Osteoblast (primary cell): ENCODE measurements at regions not wholly inside any gene's neighbourhood (a gene's known extent, or its start where the extent isn't known, plus 50 kb on each side); places are given as distances from the start of the nearest gene placed in this dataset.

ENCODE experiments used
- DNase-seq: peaks from one replicate; pipeline ENCODE4 v3.0.0; 2011; ENCODE audit warnings: low spot score, mixed read lengths; ENCODE audit not compliant: insufficient read length; ENCODE audit errors: missing footprints
- H2AFZ ChIP-seq: 2 replicates; pipeline ENCODE4 v1.6.0; 2011; ENCODE audit warnings: mild to moderate bottlenecking, low read length
- H3K27ac ChIP-seq: 2 replicates; pipeline ENCODE4 v1.5.1; 2011; ENCODE audit warnings: mild to moderate bottlenecking, low read depth, low read length, moderate library complexity
- H3K27me3 ChIP-seq: 2 replicates; pipeline ENCODE4 v1.6.0; 2012; ENCODE audit warnings: mild to moderate bottlenecking, control low read depth, inconsistent platforms, low read length, moderate library complexity; ENCODE audit not compliant: insufficient read depth
- H3K36me3 ChIP-seq: 2 replicates; pipeline ENCODE4 v1.5.1; 2011; ENCODE audit warnings: mild to moderate bottlenecking, low read length, control low read depth, moderate library complexity; ENCODE audit not compliant: insufficient read depth
- H3K4me1 ChIP-seq: 2 replicates; pipeline ENCODE4 v1.5.1; 2011; ENCODE audit warnings: mild to moderate bottlenecking, low read length, control low read depth, moderate library complexity; ENCODE audit not compliant: insufficient read depth
- H3K4me2 ChIP-seq: 2 replicates; pipeline ENCODE4 v1.6.0; 2011; ENCODE audit warnings: mild to moderate bottlenecking, low read length; ENCODE audit not compliant: insufficient read depth
- H3K4me3 ChIP-seq: fragments of 200-600 bp; sonication (generic); 3 replicates; pipeline ENCODE4 v1.5.1; 2012; ENCODE audit warnings: mild to moderate bottlenecking, low read length, inconsistent platforms; ENCODE audit not compliant: insufficient read depth
- H3K79me2 ChIP-seq: 2 replicates; pipeline ENCODE4 v1.6.0; 2012; ENCODE audit warnings: mild to moderate bottlenecking, low read length, control low read depth, inconsistent platforms; ENCODE audit not compliant: insufficient read depth
- H3K9me3 ChIP-seq: 2 replicates; pipeline ENCODE4 v1.5.1; 2011; ENCODE audit warnings: low read depth, low read length, control low read depth
- H4K20me1 ChIP-seq: 2 replicates; pipeline ENCODE4 v1.6.0; 2012; ENCODE audit warnings: mild to moderate bottlenecking, low read length, control low read depth; ENCODE audit not compliant: insufficient read depth
- CTCF ChIP-seq: IDR thresholded peaks from 2 replicates; pipeline ENCODE4 v1.5.1; 2011; ENCODE audit warnings: mild to moderate bottlenecking, low read depth, low read length, moderate library complexity; ENCODE audit errors: extremely low read depth

- Histone ChIP-seq H3K27me3 (no peaks in the 10 kb centered on the region), H2AFZ (no peak overlapping the region), H4K20me1 (no peaks in the 10 kb centered on the region), H3K36me3 (no peaks in the 10 kb centered on the region), H3K9me3 (no peaks in the 10 kb centered on the region), H3K4me3 (no peak overlapping the region), H3K4me2 (no peak overlapping the region), H3K79me2 (no peaks in the 10 kb centered on the region), H3K4me1 (no peaks in the 10 kb centered on the region), H3K27ac (no peak overlapping the region)
- no peak for TF ChIP-seq CTCF
- no peak for DNase-seq
Observed at GRCh38 chr6:76817429-76817828, 645.9 kb downstream of the HTR1B start.

GRCh38 chr6:76814496-76815458 is 648.5 kb downstream of the HTR1B start:
- no peaks in the 10 kb centered on the region for H3K4me1 ChIP-seq
- H3K79me2 ChIP-seq, result no peaks in the 10 kb centered on the region
- no peak overlapping the region for H3K4me2 ChIP-seq
- H3K36me3 ChIP-seq, result no peaks in the 10 kb centered on the region
- TF ChIP-seq CTCF, result no peak
- H2AFZ ChIP-seq, result no peak overlapping the region
- H3K9me3 ChIP-seq, result no peaks in the 10 kb centered on the region
- no peak overlapping the region for H3K4me3 ChIP-seq
- no peaks in the 10 kb centered on the region for H4K20me1 ChIP-seq
- DNase-seq, result peak; percentile 64
- no peak overlapping the region for H3K27ac ChIP-seq
- H3K27me3 ChIP-seq, result no peaks in the 10 kb centered on the region

DNA sequence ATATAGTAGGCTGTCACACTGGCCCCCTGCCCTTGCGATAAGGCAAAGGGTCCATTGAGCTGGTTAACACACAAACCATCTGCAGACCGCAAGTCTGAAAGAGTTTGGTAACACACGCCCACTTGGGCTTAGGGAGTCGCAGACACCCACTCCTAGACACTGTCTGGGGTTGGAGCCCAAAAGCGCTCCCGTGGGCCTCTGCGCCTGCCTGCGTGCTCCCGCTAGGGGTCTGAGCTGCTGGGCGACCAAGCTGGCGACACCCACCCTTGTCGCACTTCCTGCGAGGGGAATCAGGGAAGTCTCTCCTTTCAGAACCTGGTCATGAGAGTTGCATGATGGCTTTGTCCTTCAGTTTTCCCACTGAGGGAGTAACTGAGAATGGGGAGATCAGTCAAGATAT is 653.0 kb downstream of the HTR1B start:
- Histone ChIP-seq H3K9me3 (no peaks in the 10 kb centered on the region), H3K4me1 (no peaks in the 10 kb centered on the region), H3K4me2 (no peak overlapping the region), H3K27ac (no peak overlapping the region), H2AFZ (no peak overlapping the region), H3K4me3 (no peak overlapping the region), H4K20me1 (no peaks in the 10 kb centered on the region), H3K36me3 (no peaks in the 10 kb centered on the region), H3K27me3 (no peaks in the 10 kb centered on the region), H3K79me2 (no peaks in the 10 kb centered on the region)
- TF ChIP-seq CTCF, result no peak
- DNase-seq, result peak; percentile 4

DNA sequence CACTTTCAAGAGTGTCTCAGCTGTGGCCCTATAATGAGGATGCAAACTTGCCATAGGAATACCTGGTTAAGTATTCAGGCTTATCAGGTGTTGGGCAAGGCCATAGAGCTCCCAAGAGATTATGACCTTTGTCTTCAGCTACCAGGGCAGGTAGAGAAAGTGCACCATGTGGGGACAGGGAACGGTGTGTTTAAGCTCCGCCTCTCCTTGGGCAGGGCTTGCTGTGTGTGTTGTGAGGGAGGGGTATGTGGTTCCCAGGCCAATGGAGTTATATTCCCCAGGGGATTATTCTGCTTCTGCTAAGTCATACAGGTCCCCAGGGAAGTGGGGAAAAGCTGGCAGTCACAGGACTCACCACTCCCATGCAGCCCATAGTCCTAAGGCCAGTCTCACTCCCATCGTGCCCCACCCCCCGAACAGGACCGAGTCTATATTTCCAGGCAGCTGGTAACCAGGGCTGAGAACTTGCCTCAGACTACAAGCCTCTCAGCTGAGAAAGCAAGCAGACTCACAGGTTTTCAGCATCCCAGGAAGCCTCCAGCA is 660.2 kb downstream of the HTR1B start:
- Histone ChIP-seq H3K27me3 (no peaks in the 10 kb centered on the region), H3K4me2 (no peak overlapping the region), H4K20me1 (no peaks in the 10 kb centered on the region), H3K9me3 (no peaks in the 10 kb centered on the region), H3K4me1 (no peaks in the 10 kb centered on the region), H3K27ac (no peak overlapping the region), H3K79me2 (no peaks in the 10 kb centered on the region), H3K4me3 (no peak overlapping the region), H2AFZ (no peak overlapping the region), H3K36me3 (no peaks in the 10 kb centered on the region)
- no peak for TF ChIP-seq CTCF
- DNase-seq, result no peak
